HG02623 (cell line): ENCODE measurements at regions not wholly inside any gene's neighbourhood (a gene's known extent, or its start where the extent isn't known, plus 50 kb on each side); places are given as distances from the start of the nearest gene placed in this dataset.

Source experiments
- ATAC-seq: cut with Tn5 transposase; IDR thresholded peaks from one replicate; pipeline ENCODE4 v1.9.1; 2021; ENCODE audit warnings: moderate library complexity; ENCODE audit not compliant: unreplicated experiment

DNA sequence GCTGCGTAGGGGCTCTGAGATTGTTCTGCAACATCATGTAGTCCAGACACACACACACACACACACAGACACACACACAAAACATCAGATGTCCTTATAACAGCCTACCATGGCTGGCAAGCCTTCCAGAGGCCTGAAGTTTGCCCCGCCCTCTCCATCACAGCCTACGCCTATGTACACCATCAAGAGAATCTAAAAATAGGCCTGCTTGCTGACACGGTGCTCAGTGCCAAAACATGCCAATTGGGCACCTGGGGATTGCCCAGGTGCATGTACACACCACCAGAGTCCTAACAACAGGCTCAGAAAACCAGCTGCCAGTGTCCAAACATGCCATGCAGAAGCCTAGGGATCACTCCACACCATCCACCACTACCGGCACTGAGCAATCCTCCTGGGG is 391.7 kb upstream of the SPTLC3 start:
- ATAC-seq, result no peak

DNA sequence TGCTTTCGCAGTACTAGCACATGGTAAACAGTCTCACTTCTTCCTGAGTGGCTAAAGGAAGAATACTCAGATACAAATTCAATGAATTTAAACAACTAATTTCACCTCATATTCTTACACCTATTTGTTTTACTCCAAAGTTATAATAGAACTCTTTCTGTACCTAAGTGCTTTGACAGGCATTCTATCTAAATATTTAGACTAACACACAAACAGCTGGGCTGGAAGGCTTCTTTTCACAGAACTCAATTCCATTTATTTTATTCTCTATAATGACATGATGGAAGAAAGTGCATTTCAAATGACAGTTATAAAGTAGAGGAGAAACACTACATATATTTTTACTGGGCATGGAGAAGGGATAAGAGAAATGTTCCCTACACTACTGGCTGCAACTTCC is 384.9 kb upstream of the SPTLC3 start:
- no peak for ATAC-seq

DNA sequence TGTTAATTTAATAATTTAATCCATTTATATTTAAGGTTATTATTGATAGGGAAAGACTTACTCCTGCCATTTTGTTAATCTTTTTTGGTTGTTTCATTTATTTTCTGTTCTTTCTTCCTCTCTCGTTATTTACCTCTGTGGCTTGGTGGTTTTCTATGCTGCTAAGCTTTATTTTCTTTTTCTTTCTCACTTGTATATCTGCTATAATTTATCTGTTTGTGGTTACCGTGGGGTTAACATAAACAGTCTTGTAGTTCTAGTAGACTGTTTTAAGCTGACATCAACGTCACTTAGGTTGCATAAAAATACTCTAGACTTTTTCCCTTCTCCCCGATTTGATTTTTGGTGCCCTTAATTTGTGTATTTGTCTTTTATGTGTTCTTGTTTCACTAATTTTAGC is 381.3 kb upstream of the SPTLC3 start:
- ATAC-seq, result no peak

DNA sequence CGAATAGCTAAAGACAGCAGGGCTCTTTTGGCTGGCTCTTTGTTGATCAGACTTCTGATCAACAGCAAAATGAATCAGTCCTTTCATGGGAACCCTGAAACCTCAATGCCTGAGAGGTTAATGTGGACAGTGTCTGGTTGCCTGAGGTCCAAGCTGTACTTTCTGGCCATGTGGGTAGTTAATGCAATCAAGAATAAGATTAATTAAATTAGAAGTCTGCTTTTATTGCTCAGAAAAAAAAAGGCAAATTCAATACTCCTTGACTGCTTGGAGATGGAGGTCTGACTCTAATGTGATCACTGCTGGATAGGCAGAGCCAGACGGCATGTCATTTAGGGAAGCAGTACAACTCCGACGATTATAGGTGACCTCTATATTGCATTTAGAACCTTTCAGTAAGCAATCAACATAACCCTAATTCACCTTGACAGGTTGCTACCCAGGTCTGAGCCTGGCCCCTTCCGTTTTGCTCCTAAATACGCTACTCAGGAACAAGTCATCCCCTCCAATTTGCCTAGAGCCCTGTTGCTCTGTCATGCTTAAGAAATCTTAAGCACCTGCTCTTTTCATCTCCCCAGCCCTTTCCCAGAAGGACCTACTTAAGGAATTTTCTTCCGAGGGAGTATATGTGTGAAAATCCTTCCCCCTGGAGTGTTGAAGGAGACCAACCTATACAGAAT is 370.0 kb upstream of the SPTLC3 start:
- ATAC-seq, result no peak

- no peak for ATAC-seq
Observed at GRCh38 chr20:12640251-12640650, 368.5 kb upstream of the SPTLC3 start.

DNA sequence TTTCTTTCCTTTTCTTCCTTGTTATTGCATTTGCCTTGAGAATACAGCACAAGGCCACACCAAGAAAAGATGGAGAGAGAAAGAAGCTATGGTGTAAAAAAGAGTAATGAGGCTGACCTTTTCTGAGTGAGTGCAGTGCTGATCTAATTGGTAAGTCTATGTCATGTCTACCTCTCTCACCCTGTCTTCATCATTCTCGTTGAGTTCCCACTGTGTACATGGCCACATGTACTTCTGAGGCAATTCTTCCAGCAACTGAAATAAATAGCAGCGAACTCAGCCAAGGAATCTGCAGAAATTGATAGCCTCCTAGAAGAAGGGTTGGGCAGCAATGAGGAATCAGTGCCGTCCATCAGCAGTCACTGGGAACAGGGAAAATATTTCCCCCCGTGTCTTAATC is 367.2 kb upstream of the SPTLC3 start:
- ATAC-seq, result no peak

GRCh38 chr20:12644461-12644860 is 364.3 kb upstream of the SPTLC3 start:
- no peak for ATAC-seq

DNA sequence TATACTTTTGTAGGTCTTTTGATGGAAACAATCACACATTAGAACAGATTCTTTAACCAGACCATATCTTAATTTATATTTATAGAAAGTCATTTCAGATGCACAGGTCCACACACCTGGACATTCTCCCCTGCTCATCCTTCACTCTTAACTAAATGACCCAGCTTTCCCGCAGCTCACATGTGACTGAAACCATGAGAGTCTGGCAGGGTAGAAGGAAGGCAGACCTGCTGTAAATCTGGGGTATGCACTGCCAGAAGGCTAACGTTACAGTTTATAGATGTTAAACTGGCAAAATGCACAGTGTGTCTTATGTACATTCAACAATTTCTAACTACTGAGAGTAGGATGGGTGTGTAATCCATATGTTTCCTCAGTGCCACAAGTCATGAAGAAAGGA is 359.5 kb upstream of the SPTLC3 start:
- no peak for ATAC-seq

DNA sequence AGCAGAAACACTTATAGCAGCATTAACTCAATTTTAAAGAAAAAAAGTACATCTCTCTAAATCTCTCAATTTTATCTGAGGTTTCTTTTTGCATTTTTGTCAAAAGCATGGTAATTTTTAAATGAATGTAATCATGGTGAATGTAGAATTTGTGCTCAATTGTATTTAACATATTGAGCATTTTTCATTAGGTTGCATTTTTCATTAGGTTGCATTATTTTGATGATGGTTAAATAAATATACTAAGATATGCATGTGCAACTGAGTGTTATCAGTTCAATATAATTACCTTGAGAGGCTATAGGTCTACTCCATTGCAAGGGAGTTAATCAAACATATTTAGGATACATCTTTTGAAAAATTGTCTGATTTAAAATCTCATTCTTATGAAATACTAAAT is 355.1 kb upstream of the SPTLC3 start:
- no peak for ATAC-seq

- no peak for ATAC-seq
Observed at GRCh38 chr20:12659942-12660341, 348.8 kb upstream of the SPTLC3 start.

GRCh38 chr20:12660918-12661317 is 347.9 kb upstream of the SPTLC3 start:
- no peak for ATAC-seq

GRCh38 chr20:12670301-12670700 is 338.5 kb upstream of the SPTLC3 start:
- no peak for ATAC-seq

DNA sequence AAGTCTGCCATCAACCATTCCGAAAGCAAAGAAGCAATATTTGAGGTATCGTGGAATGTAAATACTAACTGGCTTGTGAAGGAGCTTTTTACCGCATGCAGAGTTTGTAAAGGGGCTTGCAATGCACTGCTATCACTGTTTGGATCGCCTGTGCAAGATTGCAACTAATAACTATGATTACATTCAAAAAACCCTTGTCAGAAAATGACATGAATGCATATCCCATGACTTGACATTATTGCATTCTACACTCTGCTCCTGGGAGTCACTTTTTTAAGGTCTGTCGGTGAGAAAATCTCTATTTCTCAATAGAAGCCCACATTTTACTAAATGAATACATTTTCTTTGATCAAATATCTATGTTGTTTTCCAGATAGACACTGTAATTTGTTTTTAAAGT is 335.4 kb upstream of the SPTLC3 start:
- no peak for ATAC-seq

DNA sequence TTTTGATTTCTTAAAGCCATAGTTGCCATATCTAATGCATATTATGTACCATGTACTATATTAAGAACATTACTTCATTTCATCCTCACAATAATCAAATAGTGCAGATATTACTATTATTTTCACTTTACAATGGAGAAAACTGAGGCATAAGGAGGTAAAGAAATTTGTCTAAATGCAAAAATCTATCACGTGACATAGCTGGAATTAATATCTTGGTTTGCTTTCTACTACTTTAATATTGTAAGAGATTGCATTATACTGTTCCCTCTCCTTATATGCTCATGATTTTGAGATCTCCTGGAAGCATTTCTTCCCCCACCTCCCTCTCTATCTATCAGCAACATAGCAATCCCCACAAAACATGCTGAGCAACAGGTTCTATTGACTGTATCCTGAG is 330.8 kb upstream of the SPTLC3 start:
- no peak for ATAC-seq

- ATAC-seq, result no peak
Observed at GRCh38 chr20:12679447-12679846, 329.3 kb upstream of the SPTLC3 start.

DNA sequence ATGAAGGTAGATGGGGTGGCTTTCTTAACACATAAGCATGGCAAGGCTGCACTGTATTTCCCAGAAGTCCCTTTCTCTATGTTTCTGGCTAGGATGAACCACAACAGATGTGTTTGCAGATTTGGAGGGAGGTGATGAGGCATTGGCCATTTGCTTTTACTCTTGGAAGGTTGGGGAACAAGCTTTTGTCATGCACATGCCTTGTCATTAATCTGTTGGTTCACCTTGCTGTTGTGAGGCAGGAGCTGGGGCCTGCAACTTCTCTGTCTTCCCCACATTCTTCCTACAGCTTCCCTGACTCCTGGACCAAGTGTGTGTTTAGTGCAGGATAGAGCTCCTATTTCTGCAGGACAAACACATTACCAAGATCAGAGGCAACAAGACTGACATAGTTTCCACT is 326.2 kb upstream of the SPTLC3 start:
- ATAC-seq, result no peak

DNA sequence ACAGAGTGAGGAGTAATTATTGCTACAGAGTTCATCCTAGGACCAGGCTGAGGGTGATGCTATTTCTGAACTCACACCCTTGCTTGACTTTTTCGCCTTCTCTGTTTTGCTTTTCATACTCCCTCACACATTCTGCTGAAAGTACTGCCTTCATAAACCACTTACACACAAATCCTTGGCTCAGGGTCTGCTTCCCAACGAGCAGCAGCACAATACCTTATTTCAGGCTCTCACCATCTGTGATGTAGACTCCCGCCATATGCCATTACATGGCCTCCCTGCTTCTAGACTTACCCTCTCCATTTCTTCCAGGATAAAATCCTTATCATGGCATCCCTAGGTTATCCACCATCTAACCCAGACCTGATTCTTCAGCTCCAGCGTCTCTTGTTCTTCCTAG is 321.3 kb upstream of the SPTLC3 start:
- ATAC-seq, result no peak

DNA sequence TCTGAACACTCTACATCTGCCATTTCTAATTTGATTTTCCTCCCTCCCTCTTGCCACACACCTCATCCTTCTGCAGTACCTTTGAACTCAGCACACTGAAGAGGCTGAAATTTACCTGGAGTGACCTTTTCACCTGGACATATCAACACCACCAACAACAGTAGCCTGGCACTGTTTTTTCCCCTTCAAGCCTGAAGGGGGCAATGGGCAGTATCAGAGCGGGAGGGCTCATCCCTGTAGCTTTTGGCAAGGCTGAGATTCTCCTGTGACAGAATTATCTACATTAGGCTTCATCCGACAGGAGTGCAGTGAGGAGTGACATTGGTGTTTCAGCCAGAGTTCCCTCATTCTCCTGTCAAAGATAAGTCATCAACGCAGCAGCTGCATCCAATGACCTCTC is 312.8 kb upstream of the SPTLC3 start:
- ATAC-seq, result no peak

DNA sequence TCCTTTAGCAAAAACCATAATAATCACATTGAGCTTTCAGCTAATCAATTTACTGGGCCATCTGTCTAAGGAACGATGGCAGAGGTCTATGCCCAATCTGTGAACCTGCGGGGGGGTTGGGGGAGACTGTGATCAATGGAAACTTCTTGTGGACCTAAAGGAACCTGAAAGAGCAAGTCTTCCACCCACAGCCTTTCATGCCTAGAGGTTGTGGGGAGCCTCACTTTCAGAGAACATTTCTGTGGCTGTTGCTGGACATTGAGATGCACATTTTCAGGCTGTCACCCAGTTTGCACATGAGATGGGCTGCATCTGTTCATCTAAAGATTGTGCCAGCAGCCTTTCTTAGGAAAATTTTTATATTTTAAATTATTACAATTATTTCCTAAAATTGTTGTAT is 310.0 kb upstream of the SPTLC3 start:
- ATAC-seq, result no peak

GRCh38 chr20:12699374-12700228 is 309.2 kb upstream of the SPTLC3 start:
- ATAC-seq, result no peak

GRCh38 chr20:12700701-12701100 is 308.1 kb upstream of the SPTLC3 start:
- no peak for ATAC-seq

- no peak for ATAC-seq
Observed at GRCh38 chr20:12702312-12702711, 306.5 kb upstream of the SPTLC3 start.

DNA sequence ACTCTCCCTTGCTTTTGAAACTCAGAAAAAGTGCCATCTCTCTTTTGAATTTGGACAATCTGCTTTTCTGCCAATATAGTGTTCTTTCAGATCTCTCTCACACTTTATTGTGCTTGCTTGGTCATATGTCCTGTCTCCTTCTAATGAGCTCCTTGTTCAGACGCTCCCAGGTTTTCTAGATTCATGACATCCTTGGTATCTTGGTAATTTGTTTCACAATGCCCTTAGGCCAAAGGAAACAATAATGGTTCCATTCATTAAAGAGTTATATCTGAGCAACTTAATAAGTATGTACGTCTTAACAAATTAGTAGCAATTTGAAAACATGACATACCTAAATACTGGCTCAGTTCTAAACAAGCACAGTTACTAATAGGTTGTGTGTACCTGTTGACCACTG is 293.4 kb upstream of the SPTLC3 start:
- ATAC-seq, result no peak
